Gastroesophageal sphincter (tissue), 4 donors: ENCODE measurements at regions not wholly inside any gene's neighbourhood (a gene's known extent, or its start where the extent isn't known, plus 50 kb on each side); places are given as distances from the start of the nearest gene placed in this dataset.

Experiments
- ATAC-seq: fragments of 150-250 bp; one replicate; pipeline ENCODE4 v1.9.1; 2016; ENCODE audit warnings: mild to moderate bottlenecking, moderate library complexity
- H3K27ac ChIP-seq, 4 donors: fragments of 200-600 bp; sonication (generic) in 3 of 4; 1 replicate in 3 of 4; 2 replicates in 1 of 4; pipeline ENCODE4 v1.5.1; 2016 to 2019
- H3K27me3 ChIP-seq: fragments of 200-600 bp; sonication (generic); one replicate; pipeline ENCODE4 v1.5.1; 2019
- H3K36me3 ChIP-seq, 2 donors: fragments of 200-600 bp; sonication (generic); one replicate each; pipeline ENCODE4 v1.5.1; 2019; ENCODE audit warnings: control low read depth in 1 of 2
- H3K4me1 ChIP-seq, 3 donors: fragments of 200-600 bp; sonication (generic); 1 replicate in 2 of 3; 2 replicates in 1 of 3; pipeline ENCODE4 v1.5.1; 2016 to 2019; ENCODE audit warnings: control low read depth in 2 of 3
- H3K4me3 ChIP-seq, 2 donors: fragments of 200-600 bp; sonication (generic); one replicate each; pipeline ENCODE4 v1.5.1; 2019; ENCODE audit warnings: mild to moderate bottlenecking in 1 of 2, moderate library complexity in 1 of 2
- H3K9me3 ChIP-seq, 3 donors: fragments of 200-600 bp; sonication (generic); one replicate each; pipeline ENCODE4 v1.5.1; 2017 to 2019; ENCODE audit warnings: control low read depth in 2 of 3
- EP300 ChIP-seq: sonication (generic); formaldehyde crosslinking; IDR thresholded peaks from one replicate; pipeline ENCODE4 v1.6.1; 2017; ENCODE audit warnings: antibody characterized with exemption, mild to moderate bottlenecking
- POLR2A ChIP-seq, 2 donors: fragments of 450-650 bp; IDR thresholded peaks; one replicate each; pipeline ENCODE4 v1.6.1; 2017; ENCODE audit warnings: antibody characterized with exemption in 2 of 2, mild to moderate bottlenecking in 2 of 2, moderate library complexity in 1 of 2
- POLR2AphosphoS5 ChIP-seq: sonication (generic); formaldehyde crosslinking; IDR thresholded peaks from one replicate; pipeline ENCODE4 v1.6.1; 2017; ENCODE audit warnings: antibody characterized with exemption
- WGBS, 2 donors: methylation state at CpG; one replicate each; pipeline ENCODE4 v1.1.5; 2018; ENCODE audit warnings: low coverage in 1 of 2; 5-methylcytosine and 5-hydroxymethylcytosine counted together
- TF ChIP-seq, protein P1 (sequence below), 4 experiments: fragments of 200-600 bp in 2 of 4; fragments of 450-650 bp in 2 of 4; sonication (generic) in 1 of 4; IDR thresholded peaks; one replicate each; pipeline ENCODE4 v1.5.1; 2017 to 2019; ENCODE audit warnings: antibody characterized with exemption in 4 of 4, mild to moderate bottlenecking in 2 of 4, moderate library complexity in 2 of 4

- TF ChIP-seq EP300, result no peak
- no peak for TF ChIP-seq POLR2A (IDR thresholded peaks at IDR 0.05)
- no peak for TF ChIP-seq POLR2AphosphoS5
- TF ChIP-seq, protein P1, sequence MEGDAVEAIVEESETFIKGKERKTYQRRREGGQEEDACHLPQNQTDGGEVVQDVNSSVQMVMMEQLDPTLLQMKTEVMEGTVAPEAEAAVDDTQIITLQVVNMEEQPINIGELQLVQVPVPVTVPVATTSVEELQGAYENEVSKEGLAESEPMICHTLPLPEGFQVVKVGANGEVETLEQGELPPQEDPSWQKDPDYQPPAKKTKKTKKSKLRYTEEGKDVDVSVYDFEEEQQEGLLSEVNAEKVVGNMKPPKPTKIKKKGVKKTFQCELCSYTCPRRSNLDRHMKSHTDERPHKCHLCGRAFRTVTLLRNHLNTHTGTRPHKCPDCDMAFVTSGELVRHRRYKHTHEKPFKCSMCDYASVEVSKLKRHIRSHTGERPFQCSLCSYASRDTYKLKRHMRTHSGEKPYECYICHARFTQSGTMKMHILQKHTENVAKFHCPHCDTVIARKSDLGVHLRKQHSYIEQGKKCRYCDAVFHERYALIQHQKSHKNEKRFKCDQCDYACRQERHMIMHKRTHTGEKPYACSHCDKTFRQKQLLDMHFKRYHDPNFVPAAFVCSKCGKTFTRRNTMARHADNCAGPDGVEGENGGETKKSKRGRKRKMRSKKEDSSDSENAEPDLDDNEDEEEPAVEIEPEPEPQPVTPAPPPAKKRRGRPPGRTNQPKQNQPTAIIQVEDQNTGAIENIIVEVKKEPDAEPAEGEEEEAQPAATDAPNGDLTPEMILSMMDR (IDR thresholded peaks at IDR 0.05), result no peak
- Histone ChIP-seq H3K4me3 (no peak overlapping the region), H3K4me1 (peaks cover 0 to 39% (median 6%) of the 10 kb centered on the region in 3 donors), H3K27ac (no peak overlapping the region), H3K9me3 (no peaks in the 10 kb centered on the region), H3K27me3 (no peaks in the 10 kb centered on the region), H3K36me3 (no peaks in the 10 kb centered on the region)
- no peak for ATAC-seq
- WGBS, 2 donors, result 78 to 89% methylated on average over 3 of the region's 4 CpGs
Observed at GRCh38 chr6:113634352-113635163, 222.6 kb upstream of the MARCKS start.

- no peak overlapping the region for H3K4me3 ChIP-seq
- H3K27me3 ChIP-seq, result no peaks in the 10 kb centered on the region
- H3K27ac ChIP-seq, result no peak overlapping the region
- no peaks in the 10 kb centered on the region for H3K36me3 ChIP-seq
- H3K9me3 ChIP-seq, result no peaks in the 10 kb centered on the region
- 50 to 80% methylated on average over 1 of the region's 1 CpG for WGBS, 2 donors
- no peak for ATAC-seq
- peaks cover 0 to 32% (median 6%) of the 10 kb centered on the region in 3 donors for H3K4me1 ChIP-seq
- TF ChIP-seq EP300 (no peak), POLR2A (IDR thresholded peaks at IDR 0.05) (no peak), POLR2AphosphoS5 (no peak)
- TF ChIP-seq, protein P1 (IDR thresholded peaks at IDR 0.05), result no peak
Observed at GRCh38 chr6:113635222-113635986, 221.7 kb upstream of the MARCKS start.

DNA sequence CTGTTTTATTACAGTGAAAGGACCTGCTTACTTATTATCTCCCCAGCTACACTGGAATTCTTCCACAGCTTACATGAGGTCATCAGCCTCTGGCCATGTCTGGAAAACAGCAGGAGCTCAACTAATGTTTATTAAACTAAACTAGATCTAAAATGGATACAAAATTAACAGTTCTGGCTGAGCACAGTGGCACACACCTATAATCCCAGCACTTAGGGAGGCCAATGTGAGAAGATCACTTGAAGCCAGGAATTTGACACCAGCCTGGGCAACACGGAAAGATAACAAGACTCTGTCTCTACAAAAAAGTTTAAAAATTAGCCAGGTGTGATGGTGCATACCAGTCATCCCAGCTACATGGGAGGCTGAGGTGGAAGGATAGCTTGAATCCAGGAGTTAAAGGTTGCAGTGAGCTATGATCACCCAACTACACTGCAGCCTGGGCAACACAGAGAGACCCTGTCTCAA is 220.8 kb upstream of the MARCKS start:
- no peak for ATAC-seq
- Histone ChIP-seq H3K27ac (no peak overlapping the region), H3K36me3 (no peaks in the 10 kb centered on the region), H3K9me3 (no peaks in the 10 kb centered on the region), H3K4me3 (no peak overlapping the region), H3K4me1 (peaks cover 0 to 22% (median 5%) of the 10 kb centered on the region in 3 donors), H3K27me3 (no peaks in the 10 kb centered on the region)
- TF ChIP-seq POLR2AphosphoS5 (no peak), EP300 (no peak), POLR2A (IDR thresholded peaks at IDR 0.05) (no peak)
- WGBS, 2 donors, result 25 to 70% methylated on average over 1 of the region's 1 CpG

- no peak for ATAC-seq
- Histone ChIP-seq H3K36me3 (no peaks in the 10 kb centered on the region), H3K9me3 (no peaks in the 10 kb centered on the region), H3K27ac (no peak overlapping the region), H3K4me1 (peaks cover 0 to 3% (median 0%) of the 10 kb centered on the region in 3 donors), H3K27me3 (no peaks in the 10 kb centered on the region), H3K4me3 (no peak overlapping the region)
- TF ChIP-seq, protein P1 (IDR thresholded peaks at IDR 0.05), result no peak
- TF ChIP-seq POLR2A (IDR thresholded peaks at IDR 0.05) (no peak), POLR2AphosphoS5 (no peak), EP300 (no peak)
Observed at GRCh38 chr6:113640051-113640450, 217.1 kb upstream of the MARCKS start.

DNA sequence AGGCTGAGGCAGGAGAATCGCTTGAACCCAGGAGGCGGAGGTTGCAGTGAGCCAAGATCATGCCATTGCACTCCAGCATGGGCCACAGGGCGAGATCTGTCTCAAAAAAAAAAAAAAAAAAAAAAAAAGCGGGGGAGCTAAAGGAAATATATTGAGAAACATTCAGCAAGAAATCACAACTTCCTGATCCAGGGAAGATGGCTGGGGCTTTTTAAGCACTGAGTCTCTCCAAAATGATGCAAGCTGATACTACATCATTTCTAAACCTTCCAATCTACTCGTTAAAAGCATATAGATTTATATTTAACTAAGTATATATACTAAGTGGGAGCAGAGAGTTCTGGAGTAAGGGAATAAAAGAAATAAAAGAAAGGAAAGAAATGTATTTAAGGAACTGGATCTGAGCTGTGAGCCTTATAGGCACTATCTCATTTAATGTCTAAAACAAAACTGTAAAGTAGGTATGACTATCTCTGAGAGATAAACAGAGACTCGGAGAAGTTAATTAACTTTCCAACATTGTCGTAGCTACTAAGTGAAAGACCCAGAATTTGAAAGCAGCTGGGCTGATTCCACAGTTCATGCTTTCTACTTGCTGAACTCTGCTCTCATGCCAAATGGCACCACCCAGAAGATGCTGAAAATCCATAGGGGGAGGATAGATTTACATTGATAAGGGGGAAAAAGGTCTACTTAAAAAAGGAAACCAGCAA is 215.0 kb upstream of the MARCKS start:
- H3K4me1 ChIP-seq, result no peaks in the 10 kb centered on the region
- no peaks in the 10 kb centered on the region for H3K27me3 ChIP-seq
- TF ChIP-seq EP300 (no peak), POLR2AphosphoS5 (no peak)
- TF ChIP-seq, protein P1 (IDR thresholded peaks at IDR 0.05), result no peak
- no peaks in the 10 kb centered on the region for H3K9me3 ChIP-seq
- no peaks in the 10 kb centered on the region for H3K36me3 ChIP-seq
- 71 to 73% methylated on average over 4 to 5 of the region's 7 CpGs for WGBS, 2 donors
- H3K27ac ChIP-seq, result no peak overlapping the region
- ATAC-seq, result no peak
- H3K4me3 ChIP-seq, result no peak overlapping the region
